HepG2 (cell line): ENCODE measurements at regions not wholly inside any gene's neighbourhood (a gene's known extent, or its start where the extent isn't known, plus 50 kb on each side); places are given as distances from the start of the nearest gene placed in this dataset.

Experiments
- ATAC-seq: fragments of 200-7000 bp; cut with Tn5 transposase; 3 replicates; pipeline ENCODE4 v1.9.1; 2020; ENCODE audit warnings: mild to moderate bottlenecking, moderate library complexity
- BruUV-seq: library from RNA; stranded (reverse); fragments of 400-500 nt; replicated peaks from 2 replicates; lab custom pipeline; 2021; lab: Mats Ljungman, UMichigan
- CTCF ChIA-PET: fragments of 300-600 bp; formaldehyde crosslinking; extraction: SDS; loops from one replicate; lab custom pipeline; 2021; ENCODE audit warnings: low total read pairs, inconsistent platforms, low intra/inter-chr PET ratio; lab: Yijun Ruan, JAX
- POLR2A ChIA-PET: fragments of 350-600 bp; sonication (Branson Sonifier 250); formaldehyde crosslinking; loops from one replicate; lab custom pipeline; 2020; ENCODE audit warnings: antibody characterized with exemption, inconsistent platforms; lab: Yijun Ruan, JAX
- DNase-seq: peaks from one replicate; pipeline ENCODE4 v3.0.0-alpha.2; 2015; ENCODE audit warnings: low spot score
- FAIRE-seq: peaks from 3 replicates; lab custom pipeline; 2011; peaks lifted over from hg19 to GRCh38; lab: Jason Lieb, UNC
- H2AFZ ChIP-seq: one replicate; pipeline ENCODE4 v1.6.1; 2011; ENCODE audit warnings: low read length, inconsistent platforms
- H3K27ac ChIP-seq: fragments of 300-600 bp; 3 replicates; pipeline ENCODE4 v1.8.0; 2011; ENCODE audit warnings: mixed run types, mild to moderate bottlenecking, mixed read lengths, low read length, inconsistent platforms; ENCODE audit not compliant: insufficient read depth; ENCODE audit errors: extremely low read length
- H3K27me3 ChIP-seq, 2 experiments: fragments of 200-600 bp in 1 of 2; 2 replicates in 1 of 2; 3 replicates in 1 of 2; pipeline versions ENCODE4 v1.6.0 to v1.8.0; 2011; ENCODE audit warnings: low read length in 2 of 2, mild to moderate bottlenecking in 2 of 2, moderate library complexity in 2 of 2, inconsistent platforms in 1 of 2; ENCODE audit not compliant: insufficient read depth in 2 of 2, control insufficient read depth in 1 of 2
- H3K36me3 ChIP-seq, 2 experiments: fragments of 200-600 bp in 1 of 2; replicated peaks in 1 of 2; 2 replicates in 1 of 2; 3 replicates in 1 of 2; pipeline versions ENCODE4 v1.5.1 to v1.8.0; 2011; ENCODE audit warnings: low read length in 2 of 2, inconsistent platforms in 1 of 2; ENCODE audit not compliant: insufficient read depth in 2 of 2, control insufficient read depth in 1 of 2
- H3K4me1 ChIP-seq: 2 replicates; pipeline ENCODE4 v1.5.1; 2012; ENCODE audit warnings: low read length, inconsistent platforms; ENCODE audit not compliant: insufficient read depth
- H3K4me2 ChIP-seq: 2 replicates; pipeline ENCODE4 v1.6.0; 2011; ENCODE audit warnings: low read depth, low read length, inconsistent platforms
- H3K4me3 ChIP-seq, 3 experiments: fragments of 200-600 bp in 1 of 3; sonication (generic), shearing (Covaris generic) in 1 of 3; replicated peaks in 1 of 3; 2 replicates each; pipeline ENCODE4 v1.5.1; 2011 to 2016; ENCODE audit warnings: low read length in 3 of 3, inconsistent platforms in 2 of 3, low read depth in 2 of 3, mild to moderate bottlenecking in 2 of 3, control low read depth in 1 of 3, mixed read lengths in 1 of 3; ENCODE audit not compliant: insufficient read depth in 1 of 3
- H3K79me2 ChIP-seq: one replicate; pipeline ENCODE4 v1.6.1; 2011; ENCODE audit warnings: low read length, inconsistent platforms; ENCODE audit not compliant: insufficient read depth
- H3K9ac ChIP-seq: 2 replicates; pipeline ENCODE4 v1.6.0; 2011; ENCODE audit warnings: mild to moderate bottlenecking, low read depth, low read length, inconsistent platforms; ENCODE audit not compliant: insufficient read depth
- H3K9me3 ChIP-seq: 2 replicates; pipeline ENCODE4 v1.5.1; 2012; ENCODE audit warnings: mild to moderate bottlenecking, low read length
- H4K20me1 ChIP-seq: 2 replicates; pipeline ENCODE4 v1.6.0; 2011; ENCODE audit warnings: inconsistent platforms, mild to moderate bottlenecking, low read length, moderate library complexity; ENCODE audit not compliant: insufficient read depth
- FOXO1 ChIP-seq: sonication (generic); formaldehyde crosslinking; IDR thresholded peaks from 2 replicates; pipeline ENCODE4 v1.4.0; 2020; ENCODE audit warnings: missing genetic modification reagents
- HNRNPH1 ChIP-seq: fragments of 200-400 bp; formaldehyde crosslinking; optimal IDR thresholded peaks from 2 replicates; pipeline ENCODE3; 2017; ENCODE audit warnings: mild to moderate bottlenecking, low read depth, low read length
- POLR2G ChIP-seq: fragments of 200-400 bp; formaldehyde crosslinking; IDR thresholded peaks from 2 replicates; pipeline ENCODE4 v1.6.1; 2018; ENCODE audit warnings: mild to moderate bottlenecking, low read depth, low read length, moderate library complexity
- PTBP1 ChIP-seq: fragments of 200-400 bp; formaldehyde crosslinking; IDR thresholded peaks from 2 replicates; pipeline ENCODE4 v1.6.1; 2018; ENCODE audit warnings: low read length, low read depth; ENCODE audit not compliant: poor library complexity, severe bottlenecking
- TSC22D2 ChIP-seq: sonication (generic); formaldehyde crosslinking; IDR thresholded peaks from 2 replicates; pipeline ENCODE4 v1.5.1; 2020; ENCODE audit warnings: missing genetic modification reagents, mild to moderate bottlenecking, borderline replicate concordance
- XBP1 ChIP-seq: sonication (generic); formaldehyde crosslinking; IDR thresholded peaks from 2 replicates; pipeline ENCODE4 v1.5.0; 2020; ENCODE audit warnings: missing genetic modification reagents
- ZNF20 ChIP-seq: sonication (generic); formaldehyde crosslinking; IDR thresholded peaks from 2 replicates; pipeline ENCODE4 v1.4.0; 2020; ENCODE audit warnings: mild to moderate bottlenecking, moderate library complexity, missing genetic modification reagents
- ZNF331 ChIP-seq: sonication (generic); formaldehyde crosslinking; IDR thresholded peaks from 2 replicates; pipeline ENCODE4 v1.4.0; 2020; ENCODE audit warnings: missing genetic modification reagents
- WGBS: methylation state at CpG from one replicate; pipeline ENCODE4 v1.1.6; 2017; ENCODE audit warnings: low lambda C conversion rate; 5-methylcytosine and 5-hydroxymethylcytosine counted together
- in situ Hi-C: cut with HindIII; loops from 2 replicates; pipeline ENCODE4 v1.10.0; 2017; ENCODE audit warnings: low pct_unique_long_range_greater_than_20kb; ENCODE audit not compliant: extremely low pct_ligation_motif_present
- intact Hi-C: fragments of 100-400 bp; cut with micrococcal nuclease; formaldehyde crosslinking; loops from one replicate; pipeline ENCODE4 v1.10.0; 2022; ENCODE audit not compliant: unreplicated experiment
- TF ChIP-seq, protein P1 (sequence below): sonication (generic); formaldehyde crosslinking; IDR thresholded peaks from 2 replicates; pipeline ENCODE4 v1.9.0; 2021; ENCODE audit warnings: missing genetic modification reagents, borderline replicate concordance

DNA sequence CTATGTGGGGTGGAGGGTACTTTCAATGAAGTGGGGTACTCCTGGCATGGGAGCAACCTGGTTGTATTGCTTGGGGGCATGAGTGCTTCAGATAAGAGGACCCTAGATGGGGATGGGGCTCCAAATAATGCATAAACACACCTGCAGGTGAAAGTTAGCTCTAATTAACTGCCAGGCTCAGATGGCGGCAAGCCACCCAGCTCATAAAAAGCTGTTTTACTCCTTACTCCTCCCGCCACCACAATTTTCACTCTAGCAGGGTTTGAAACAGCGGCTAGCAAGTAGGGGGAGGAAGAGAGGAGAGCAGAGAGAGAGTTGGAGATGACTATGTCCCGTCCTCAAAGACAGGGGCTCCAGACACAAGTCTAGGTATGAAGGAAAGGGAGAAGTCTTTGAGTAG lies 117.7 kb upstream of the WSCD1 start (continued):
- TF ChIP-seq XBP1 (CRISPR knock-in tag) (no peak), PTBP1 (no peak), POLR2G (no peak), ZNF20 (CRISPR knock-in tag) (no peak), TSC22D2 (CRISPR knock-in tag) (no peak), HNRNPH1 (no peak)
- TF ChIP-seq, protein P1, sequence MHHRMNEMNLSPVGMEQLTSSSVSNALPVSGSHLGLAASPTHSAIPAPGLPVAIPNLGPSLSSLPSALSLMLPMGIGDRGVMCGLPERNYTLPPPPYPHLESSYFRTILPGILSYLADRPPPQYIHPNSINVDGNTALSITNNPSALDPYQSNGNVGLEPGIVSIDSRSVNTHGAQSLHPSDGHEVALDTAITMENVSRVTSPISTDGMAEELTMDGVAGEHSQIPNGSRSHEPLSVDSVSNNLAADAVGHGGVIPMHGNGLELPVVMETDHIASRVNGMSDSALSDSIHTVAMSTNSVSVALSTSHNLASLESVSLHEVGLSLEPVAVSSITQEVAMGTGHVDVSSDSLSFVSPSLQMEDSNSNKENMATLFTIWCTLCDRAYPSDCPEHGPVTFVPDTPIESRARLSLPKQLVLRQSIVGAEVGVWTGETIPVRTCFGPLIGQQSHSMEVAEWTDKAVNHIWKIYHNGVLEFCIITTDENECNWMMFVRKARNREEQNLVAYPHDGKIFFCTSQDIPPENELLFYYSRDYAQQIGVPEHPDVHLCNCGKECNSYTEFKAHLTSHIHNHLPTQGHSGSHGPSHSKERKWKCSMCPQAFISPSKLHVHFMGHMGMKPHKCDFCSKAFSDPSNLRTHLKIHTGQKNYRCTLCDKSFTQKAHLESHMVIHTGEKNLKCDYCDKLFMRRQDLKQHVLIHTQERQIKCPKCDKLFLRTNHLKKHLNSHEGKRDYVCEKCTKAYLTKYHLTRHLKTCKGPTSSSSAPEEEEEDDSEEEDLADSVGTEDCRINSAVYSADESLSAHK (CRISPR knock-in tag) = no peak

- Histone ChIP-seq H3K36me3 (no peaks in the 10 kb centered on the region), H4K20me1 (no peaks in the 10 kb centered on the region), H2AFZ (no peak overlapping the region), H3K27ac (no peak overlapping the region), H3K4me2 (no peak overlapping the region), H3K4me1 (no peaks in the 10 kb centered on the region), H3K79me2 (no peaks in the 10 kb centered on the region)
- WGBS = 3% methylated on average over 2 of the region's 2 CpGs
- BruUV-seq = no TSS peak
- CTCF ChIA-PET = no interaction called here
- no peak for ATAC-seq
- DNase-seq = no peak
- in situ Hi-C loops = no loop called here
- TF ChIP-seq FOXO1 (no peak), ZNF331 (CRISPR knock-in tag) (peak; percentile 98)
- TF ChIP-seq, all 625 proteins: peak for 1
- Histone ChIP-seq H3K4me3 (no peak overlapping the region), H3K9me3 (peaks cover 9% of the 10 kb centered on the region; the same call in 1 of the 2 replicates), H3K27me3 (no peaks in the 10 kb centered on the region; a peak in 2 of 5 replicates), H3K9ac (no peak overlapping the region)
- POLR2A ChIA-PET = no interaction called here
- intact Hi-C loops = no loop called here
- no peak for FAIRE-seq
Observed at GRCh38 chr17:5955764-5956163, 114.4 kb upstream of the WSCD1 start.
